Vagina (tissue), 2 donors: ENCODE measurements at regions not wholly inside any gene's neighbourhood (a gene's known extent, or its start where the extent isn't known, plus 50 kb on each side); places are given as distances from the start of the nearest gene placed in this dataset.

Experiments
- CTCF ChIP-seq, 3 experiments: fragments of 450-650 bp in 2 of 3; fragments of 200-600 bp in 1 of 3; sonication (generic) in 1 of 3; IDR thresholded peaks; one replicate each; pipeline ENCODE4 v1.5.1; 2017 to 2019; ENCODE audit warnings: antibody characterized with exemption in 3 of 3, mild to moderate bottlenecking in 2 of 3, moderate library complexity in 2 of 3
- POLR2A ChIP-seq, 2 donors: fragments of 450-650 bp; IDR thresholded peaks; one replicate each; pipeline ENCODE4 v1.6.1; 2017; ENCODE audit warnings: antibody characterized with exemption in 2 of 2, mild to moderate bottlenecking in 2 of 2, moderate library complexity in 2 of 2

GRCh38 chr21:16777041-16777720 lies 735.7 kb upstream of the CXADR start:
- TF ChIP-seq CTCF (IDR thresholded peaks at IDR 0.05) (no peak), POLR2A (IDR thresholded peaks at IDR 0.05) (no peak)
